HUES48 (cell line): ENCODE measurements at regions not wholly inside any gene's neighbourhood (a gene's known extent, or its start where the extent isn't known, plus 50 kb on each side); places are given as distances from the start of the nearest gene placed in this dataset.

Experiments
- H3K27ac ChIP-seq: one replicate; pipeline ENCODE4 v1.7.0; 2013; ENCODE audit warnings: low read depth, low read length, inconsistent platforms
- H3K27me3 ChIP-seq: 2 replicates; pipeline ENCODE4 v1.6.1; 2013; ENCODE audit warnings: mild to moderate bottlenecking, low read length; ENCODE audit not compliant: control insufficient read depth, insufficient read depth
- H3K36me3 ChIP-seq: 2 replicates; pipeline ENCODE4 v1.6.1; 2013; ENCODE audit warnings: low read length; ENCODE audit not compliant: control insufficient read depth, insufficient read depth
- H3K4me1 ChIP-seq: 2 replicates; pipeline ENCODE4 v1.6.1; 2013; ENCODE audit warnings: mild to moderate bottlenecking, low read length; ENCODE audit not compliant: control insufficient read depth, insufficient read depth
- H3K4me3 ChIP-seq: 2 replicates; pipeline ENCODE4 v1.5.1; 2013; ENCODE audit warnings: mild to moderate bottlenecking, low read depth, low read length
- H3K9ac ChIP-seq: 2 replicates; pipeline ENCODE4 v1.6.1; 2013; ENCODE audit warnings: mild to moderate bottlenecking, low read depth, low read length, moderate library complexity
- H3K9me3 ChIP-seq: 2 replicates; pipeline ENCODE4 v1.6.1; 2013; ENCODE audit warnings: low read length; ENCODE audit not compliant: control insufficient read depth, insufficient read depth

- no peak overlapping the region for H3K9ac ChIP-seq
- H3K27me3 ChIP-seq: no peaks in the 10 kb centered on the region
- H3K4me3 ChIP-seq: no peak overlapping the region
- H3K27ac ChIP-seq: no peak overlapping the region
- no peaks in the 10 kb centered on the region for H3K9me3 ChIP-seq
- H3K4me1 ChIP-seq: no peaks in the 10 kb centered on the region
- H3K36me3 ChIP-seq: 0 out of 2 replicates have a peak, but pooled peaks cover 3% of the 10 kb centered on the region
These were observed 64.2 kb upstream of the KIF26B start for GRCh38 chr1:245090491-245091090.

DNA sequence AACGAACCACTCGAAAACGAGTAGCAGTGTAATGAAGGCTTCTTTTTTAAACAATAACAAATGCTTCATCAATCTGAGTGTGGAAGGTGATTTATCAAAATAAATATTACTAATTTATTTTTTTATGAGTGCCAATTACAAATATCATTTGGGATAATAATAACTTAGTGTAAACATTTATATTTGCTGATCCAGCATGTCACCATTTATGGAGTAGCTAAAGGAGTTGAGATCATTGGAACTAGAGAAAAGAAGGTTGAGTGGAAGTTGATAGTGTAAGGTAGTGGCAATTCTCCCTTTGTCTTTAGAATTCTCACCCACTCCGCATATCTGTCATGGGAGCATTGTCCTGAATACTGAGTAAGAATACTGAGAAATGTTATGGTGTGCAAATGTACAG, 67.1 kb upstream of the KIF26B start:
- H3K4me1 ChIP-seq: no peaks in the 10 kb centered on the region
- no peak overlapping the region for H3K27ac ChIP-seq
- no peaks in the 10 kb centered on the region for H3K27me3 ChIP-seq
- 0 out of 2 replicates have a peak, but pooled peaks cover 3% of the 10 kb centered on the region for H3K36me3 ChIP-seq
- no peak overlapping the region for H3K9ac ChIP-seq
- H3K4me3 ChIP-seq: no peak overlapping the region
- no peaks in the 10 kb centered on the region for H3K9me3 ChIP-seq

GRCh38 chr1:245086389-245086969, 68.3 kb upstream of the KIF26B start:
- Histone ChIP-seq H3K9ac (no peak overlapping the region), H3K27ac (no peak overlapping the region), H3K27me3 (no peaks in the 10 kb centered on the region), H3K36me3 (0 out of 2 replicates have a peak, but pooled peaks cover 3% of the 10 kb centered on the region), H3K4me1 (no peaks in the 10 kb centered on the region), H3K4me3 (no peak overlapping the region), H3K9me3 (no peaks in the 10 kb centered on the region)

DNA sequence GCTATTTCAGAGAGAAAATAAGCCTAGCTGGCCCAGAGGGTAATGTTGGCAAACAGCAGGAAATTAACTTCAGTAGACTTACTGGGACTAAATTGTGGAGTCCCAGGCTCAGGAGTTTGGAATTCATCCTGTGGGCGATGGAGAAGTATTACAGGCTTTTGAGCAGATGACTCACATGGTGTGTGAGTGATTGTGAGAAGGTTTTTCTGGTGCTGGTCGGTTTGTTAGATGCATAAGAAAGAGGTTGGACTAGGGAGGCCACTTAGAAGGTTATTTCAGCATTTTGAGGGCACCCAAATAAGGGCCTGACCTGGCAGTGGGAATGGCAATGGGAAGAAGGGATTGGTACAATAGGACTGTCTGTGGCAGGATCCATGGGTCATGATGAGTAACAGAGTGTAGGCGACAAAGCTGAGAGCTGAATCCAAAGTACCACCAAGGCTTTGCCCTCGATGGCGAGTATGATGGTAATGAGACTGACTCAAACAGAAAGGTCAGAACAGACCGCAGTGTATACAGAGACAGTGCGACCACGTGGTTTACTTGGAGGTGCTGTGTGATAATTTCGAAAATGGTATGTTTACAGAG, 69.2 kb upstream of the KIF26B start:
- Histone ChIP-seq H3K9ac (no peak overlapping the region), H3K4me3 (no peak overlapping the region), H3K36me3 (no peaks in the 10 kb centered on the region), H3K27me3 (no peaks in the 10 kb centered on the region), H3K4me1 (no peaks in the 10 kb centered on the region), H3K27ac (no peak overlapping the region), H3K9me3 (no peaks in the 10 kb centered on the region)

GRCh38 chr1:245084551-245084950, 70.2 kb upstream of the KIF26B start:
- Histone ChIP-seq H3K36me3 (no peaks in the 10 kb centered on the region), H3K27me3 (no peaks in the 10 kb centered on the region), H3K27ac (no peak overlapping the region), H3K4me1 (no peaks in the 10 kb centered on the region), H3K4me3 (no peak overlapping the region), H3K9ac (no peak overlapping the region), H3K9me3 (no peaks in the 10 kb centered on the region)

- Histone ChIP-seq H3K27me3 (no peaks in the 10 kb centered on the region), H3K4me1 (peaks cover 2% of the 10 kb centered on the region; the same call in 1 of the 2 replicates), H3K36me3 (no peaks in the 10 kb centered on the region), H3K4me3 (no peak overlapping the region), H3K27ac (no peak overlapping the region), H3K9me3 (no peaks in the 10 kb centered on the region), H3K9ac (no peak overlapping the region)
These were observed 75.7 kb upstream of the KIF26B start for GRCh38 chr1:245079021-245079609.

GRCh38 chr1:245074898-245075297, 79.9 kb upstream of the KIF26B start:
- no peak overlapping the region for H3K4me3 ChIP-seq

DNA sequence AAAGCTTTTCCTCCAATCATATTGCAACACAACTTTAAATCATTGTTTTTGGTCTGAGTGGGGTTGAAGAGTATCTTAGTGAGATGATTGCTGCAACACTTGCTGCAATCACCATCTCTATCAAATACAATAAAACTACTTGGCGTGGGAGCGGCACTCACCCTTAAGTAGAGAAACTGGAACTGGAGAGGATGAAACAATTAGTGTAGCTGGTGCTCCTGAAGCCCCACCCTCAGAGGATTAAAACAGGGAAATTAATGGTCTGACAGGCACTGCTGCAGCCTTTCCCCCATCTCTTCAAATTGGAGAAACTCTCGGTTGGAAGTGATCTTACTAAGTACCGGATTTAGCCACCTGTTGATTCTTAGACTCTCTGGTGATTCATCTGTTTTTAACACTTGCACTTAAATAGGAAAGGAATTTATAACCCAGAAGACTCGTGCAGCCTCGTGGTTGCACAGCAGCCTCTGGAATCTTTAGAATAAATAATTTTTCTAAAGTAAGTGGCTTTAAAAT, 80.5 kb upstream of the KIF26B start:
- no peaks in the 10 kb centered on the region for H3K27me3 ChIP-seq
- peaks cover 3% of the 10 kb centered on the region; the same call in 1 of the 2 replicates for H3K4me1 ChIP-seq
- no peaks in the 10 kb centered on the region for H3K36me3 ChIP-seq
- no peak overlapping the region for H3K9ac ChIP-seq
- H3K27ac ChIP-seq: no peak overlapping the region
- H3K4me3 ChIP-seq: no peak overlapping the region
- H3K9me3 ChIP-seq: no peaks in the 10 kb centered on the region

More at GRCh38 chr1:245074898-245075297, 79.9 kb upstream of the KIF26B start:
- Histone ChIP-seq H3K9ac (no peak overlapping the region), H3K27me3 (no peaks in the 10 kb centered on the region), H3K36me3 (no peaks in the 10 kb centered on the region), H3K4me1 (peaks cover 3% of the 10 kb centered on the region; the same call in 1 of the 2 replicates), H3K27ac (no peak overlapping the region), H3K9me3 (no peaks in the 10 kb centered on the region)

DNA sequence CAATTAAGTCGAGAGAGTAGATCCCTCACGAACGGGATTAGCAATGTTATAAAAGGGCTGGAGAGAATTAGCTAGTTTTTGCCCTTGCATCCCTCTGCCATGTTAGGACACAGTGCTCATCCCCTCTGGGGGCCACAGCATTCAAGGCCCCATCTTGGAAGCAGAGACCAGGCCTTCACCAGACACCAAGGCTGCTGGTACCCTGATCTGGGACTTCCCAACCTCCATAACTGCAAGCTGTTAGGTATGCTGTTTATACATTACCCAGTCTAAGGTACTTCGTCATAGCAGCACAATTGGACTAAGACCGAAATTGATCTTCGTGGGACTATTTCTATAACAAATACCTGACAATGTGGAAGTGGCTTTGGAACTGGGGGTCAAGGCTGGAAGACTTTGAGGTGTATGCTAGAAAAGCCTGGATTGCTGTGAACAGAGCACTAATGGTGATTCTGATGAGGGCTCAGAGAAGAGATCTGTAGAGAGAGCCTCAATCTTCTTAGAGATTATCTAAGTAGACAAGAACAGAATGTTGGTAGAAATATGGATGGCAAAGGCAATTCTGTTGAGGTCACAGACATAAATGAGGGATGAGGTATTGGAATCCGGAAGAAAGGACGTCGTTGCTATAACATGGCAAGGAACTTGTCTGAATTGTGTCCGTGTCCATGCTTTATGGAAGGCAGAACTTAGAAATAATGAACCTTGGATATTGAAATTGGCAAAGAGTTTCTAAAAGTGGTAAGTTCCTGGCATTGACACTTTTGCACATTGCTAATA, 83.8 kb upstream of the KIF26B start:
- no peaks in the 10 kb centered on the region for H3K36me3 ChIP-seq
- no peaks in the 10 kb centered on the region for H3K27me3 ChIP-seq
- H3K9me3 ChIP-seq: no peaks in the 10 kb centered on the region
- no peak overlapping the region for H3K9ac ChIP-seq
- H3K4me1 ChIP-seq: peaks cover 3% of the 10 kb centered on the region; the same call in 1 of the 2 replicates
- no peak overlapping the region for H3K27ac ChIP-seq
- H3K4me3 ChIP-seq: no peak overlapping the region

GRCh38 chr1:245067257-245067656, 87.5 kb upstream of the KIF26B start:
- H3K4me1 ChIP-seq: no peaks in the 10 kb centered on the region
- H3K27me3 ChIP-seq: no peaks in the 10 kb centered on the region
- no peak overlapping the region for H3K9ac ChIP-seq
- no peak overlapping the region for H3K27ac ChIP-seq
- H3K36me3 ChIP-seq: no peaks in the 10 kb centered on the region
- H3K9me3 ChIP-seq: no peaks in the 10 kb centered on the region
- H3K4me3 ChIP-seq: no peak overlapping the region
